Osteoblast (primary cell): ENCODE measurements at regions not wholly inside any gene's neighbourhood (a gene's known extent, or its start where the extent isn't known, plus 50 kb on each side); places are given as distances from the start of the nearest gene placed in this dataset.
"Not testable (repeated sequence)": the region's sequence is repeated elsewhere in the genome, so short reads cannot be mapped to it uniquely, and the experiment has no call there.

Experiments used
- DNase-seq: peaks from one replicate; pipeline ENCODE4 v3.0.0; 2011; ENCODE audit warnings: low spot score, mixed read lengths; ENCODE audit not compliant: insufficient read length; ENCODE audit errors: missing footprints
- H2AFZ ChIP-seq: 2 replicates; pipeline ENCODE4 v1.6.0; 2011; ENCODE audit warnings: mild to moderate bottlenecking, low read length
- H3K27ac ChIP-seq: 2 replicates; pipeline ENCODE4 v1.5.1; 2011; ENCODE audit warnings: mild to moderate bottlenecking, low read depth, low read length, moderate library complexity
- H3K27me3 ChIP-seq: 2 replicates; pipeline ENCODE4 v1.6.0; 2012; ENCODE audit warnings: mild to moderate bottlenecking, control low read depth, inconsistent platforms, low read length, moderate library complexity; ENCODE audit not compliant: insufficient read depth
- H3K36me3 ChIP-seq: 2 replicates; pipeline ENCODE4 v1.5.1; 2011; ENCODE audit warnings: mild to moderate bottlenecking, low read length, control low read depth, moderate library complexity; ENCODE audit not compliant: insufficient read depth
- H3K4me1 ChIP-seq: 2 replicates; pipeline ENCODE4 v1.5.1; 2011; ENCODE audit warnings: mild to moderate bottlenecking, low read length, control low read depth, moderate library complexity; ENCODE audit not compliant: insufficient read depth
- H3K4me2 ChIP-seq: 2 replicates; pipeline ENCODE4 v1.6.0; 2011; ENCODE audit warnings: mild to moderate bottlenecking, low read length; ENCODE audit not compliant: insufficient read depth
- H3K4me3 ChIP-seq: fragments of 200-600 bp; sonication (generic); 3 replicates; pipeline ENCODE4 v1.5.1; 2012; ENCODE audit warnings: mild to moderate bottlenecking, low read length, inconsistent platforms; ENCODE audit not compliant: insufficient read depth
- H3K79me2 ChIP-seq: 2 replicates; pipeline ENCODE4 v1.6.0; 2012; ENCODE audit warnings: mild to moderate bottlenecking, low read length, control low read depth, inconsistent platforms; ENCODE audit not compliant: insufficient read depth
- H3K9me3 ChIP-seq: 2 replicates; pipeline ENCODE4 v1.5.1; 2011; ENCODE audit warnings: low read depth, low read length, control low read depth
- H4K20me1 ChIP-seq: 2 replicates; pipeline ENCODE4 v1.6.0; 2012; ENCODE audit warnings: mild to moderate bottlenecking, low read length, control low read depth; ENCODE audit not compliant: insufficient read depth

GRCh38 chr19:14289810-14290209, 83.8 kb upstream of the ADGRL1 start:
- H3K27me3 ChIP-seq, H2AFZ ChIP-seq, H3K4me2 ChIP-seq, H3K4me3 ChIP-seq, H4K20me1 ChIP-seq, H3K4me1 ChIP-seq, H3K36me3 ChIP-seq, DNase-seq, H3K9me3 ChIP-seq, H3K27ac ChIP-seq, H3K79me2 ChIP-seq: not testable (repeated sequence)

GRCh38 chr19:14287837-14288236, 81.9 kb upstream of the ADGRL1 start:
- H3K36me3 ChIP-seq = not testable (repeated sequence)

GRCh38 chr19:14286594-14286993, 80.6 kb upstream of the ADGRL1 start:
- H3K27ac ChIP-seq, H3K4me2 ChIP-seq, H3K9me3 ChIP-seq, H3K36me3 ChIP-seq, H3K79me2 ChIP-seq, H3K27me3 ChIP-seq, H2AFZ ChIP-seq, H4K20me1 ChIP-seq, H3K4me3 ChIP-seq: not testable (repeated sequence)
- DNase-seq = peak; percentile 64
- peaks cover 11% of the 10 kb centered on the region for H3K4me1 ChIP-seq

More at GRCh38 chr19:14287837-14288236, 81.9 kb upstream of the ADGRL1 start:
- not testable (repeated sequence) for H2AFZ ChIP-seq, DNase-seq, H3K27me3 ChIP-seq, H4K20me1 ChIP-seq, H3K4me3 ChIP-seq, H3K9me3 ChIP-seq, H3K4me2 ChIP-seq, H3K27ac ChIP-seq, H3K79me2 ChIP-seq
- peaks cover 11% of the 10 kb centered on the region for H3K4me1 ChIP-seq

- H3K27me3 ChIP-seq, H3K79me2 ChIP-seq, H2AFZ ChIP-seq, H4K20me1 ChIP-seq, H3K9me3 ChIP-seq, H3K27ac ChIP-seq, H3K4me3 ChIP-seq, H3K4me2 ChIP-seq, DNase-seq, H3K36me3 ChIP-seq: not testable (repeated sequence)
- H3K4me1 ChIP-seq = peaks cover 11% of the 10 kb centered on the region
Observed at GRCh38 chr19:14285726-14286125, 79.8 kb upstream of the ADGRL1 start.

DNA sequence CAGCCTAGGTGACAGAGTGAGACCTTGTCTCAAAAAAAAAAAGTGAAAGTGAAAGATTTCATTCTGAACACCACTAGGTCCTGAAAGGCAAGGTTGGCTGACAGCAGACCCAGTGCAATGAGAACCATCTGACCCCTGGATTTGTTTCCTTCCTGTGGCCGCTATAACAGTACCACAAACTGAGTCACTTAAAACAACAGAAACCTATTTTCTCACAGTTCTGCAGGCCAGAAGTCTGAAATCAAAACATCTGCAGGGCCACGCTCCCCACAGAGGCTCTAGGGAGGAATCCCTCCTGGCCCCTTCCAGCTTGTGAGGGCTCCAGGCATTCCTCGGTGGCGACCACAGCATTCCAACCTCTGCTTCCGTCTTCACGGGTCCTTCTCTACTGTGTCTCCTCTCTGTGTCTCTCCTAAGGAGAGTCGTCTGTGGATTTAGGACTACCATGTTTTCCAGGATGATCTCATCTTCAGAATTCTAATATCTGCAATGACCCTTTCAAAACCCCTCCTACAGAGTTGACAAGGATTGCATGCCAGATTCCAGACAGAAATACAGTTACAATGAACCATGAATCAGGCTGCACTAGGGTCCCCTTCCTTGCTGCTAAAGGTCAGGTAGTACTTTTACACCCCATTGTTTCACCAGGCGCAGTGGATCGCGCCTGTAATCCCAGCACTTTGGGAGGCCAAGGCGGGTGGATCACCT, 78.0 kb upstream of the ADGRL1 start:
- not testable (repeated sequence) for H4K20me1 ChIP-seq, H3K27ac ChIP-seq, H3K79me2 ChIP-seq, H3K36me3 ChIP-seq, H3K27me3 ChIP-seq, H3K9me3 ChIP-seq
- Histone ChIP-seq H2AFZ (peak overlapping the region; percentile 44), H3K4me1 (peaks cover 11% of the 10 kb centered on the region), H3K4me3 (peak overlapping the region; percentile 19), H3K4me2 (peak overlapping the region; percentile 73)
- peak; percentile 93 for DNase-seq

GRCh38 chr19:14279270-14279669, 73.3 kb upstream of the ADGRL1 start:
- H3K27me3 ChIP-seq = peaks cover 14% of the 10 kb centered on the region
- not testable (repeated sequence) for H3K4me3 ChIP-seq, H2AFZ ChIP-seq, H3K4me2 ChIP-seq, H4K20me1 ChIP-seq, H3K36me3 ChIP-seq, H3K4me1 ChIP-seq, H3K27ac ChIP-seq, H3K79me2 ChIP-seq, H3K9me3 ChIP-seq
- DNase-seq = peak; percentile 41
